ENCODE measurements at regions not wholly inside any gene's neighbourhood (a gene's known extent, or its start where the extent isn't known, plus 50 kb on each side); places are given as distances from the start of the nearest gene placed in this dataset.

- Histone ChIP-seq H3K27me3 (ENCODE audit: control insufficient read depth in 1 of 2, insufficient read depth in 2 of 2, low read length in 2 of 2) (no peaks in the 10 kb centered on the region), H3K4me1 (ENCODE audit: insufficient read depth, low read length) (no peaks in the 10 kb centered on the region), H3K36me3 (ENCODE audit: insufficient read depth, low read length) (no peaks in the 10 kb centered on the region), H3K9me3 (ENCODE audit: low read length) (no peaks in the 10 kb centered on the region), H3K9ac (ENCODE audit: low read length) (no peak overlapping the region), H3K4me3 (ENCODE audit: low read depth in 1 of 2, low read length in 2 of 2) (no peak overlapping the region), H3K27ac (ENCODE audit: low read depth, low read length) (no peak overlapping the region)
Observed at GRCh38 chr5:124841829-124842712, 95.6 kb upstream of the ZNF608 start.

- Histone ChIP-seq H3K36me3 (ENCODE audit: insufficient read depth, low read length) (no peaks in the 10 kb centered on the region), H3K27me3 (ENCODE audit: control insufficient read depth in 1 of 2, insufficient read depth in 2 of 2, low read length in 2 of 2) (no peaks in the 10 kb centered on the region), H3K9me3 (ENCODE audit: low read length) (no peaks in the 10 kb centered on the region), H3K27ac (ENCODE audit: low read depth, low read length) (no peak overlapping the region), H3K4me1 (ENCODE audit: insufficient read depth, low read length) (no peaks in the 10 kb centered on the region), H3K9ac (ENCODE audit: low read length) (no peak overlapping the region), H3K4me3 (ENCODE audit: low read depth in 1 of 2, low read length in 2 of 2) (no peak overlapping the region)
Observed at GRCh38 chr5:124842725-124843595, 96.5 kb upstream of the ZNF608 start.

DNA sequence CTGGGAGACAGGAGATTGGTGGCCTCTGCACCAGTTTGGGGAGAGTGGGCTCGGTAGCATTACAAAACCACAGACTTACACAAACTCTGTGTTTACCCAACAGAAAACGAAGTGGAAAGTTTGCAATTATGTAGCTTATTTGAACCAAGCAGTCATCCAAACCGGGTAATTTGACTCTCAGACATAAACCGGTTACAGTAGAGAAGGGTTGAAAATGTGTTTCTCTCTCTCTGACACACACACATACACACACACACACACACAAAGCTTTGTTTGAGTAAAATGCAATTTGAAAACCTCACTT, 97.1 kb upstream of the ZNF608 start:
- no peak overlapping the region for H3K4me3 ChIP-seq (ENCODE audit: low read depth in 1 of 2, low read length in 2 of 2)
- H3K9ac ChIP-seq (ENCODE audit: low read length), result no peak overlapping the region
- no peaks in the 10 kb centered on the region for H3K27me3 ChIP-seq (ENCODE audit: control insufficient read depth in 1 of 2, insufficient read depth in 2 of 2, low read length in 2 of 2)
- no peaks in the 10 kb centered on the region for H3K9me3 ChIP-seq (ENCODE audit: low read length)
- no peaks in the 10 kb centered on the region for H3K4me1 ChIP-seq (ENCODE audit: insufficient read depth, low read length)
- no peaks in the 10 kb centered on the region for H3K36me3 ChIP-seq (ENCODE audit: insufficient read depth, low read length)
- H3K27ac ChIP-seq (ENCODE audit: low read depth, low read length), result no peak overlapping the region

DNA sequence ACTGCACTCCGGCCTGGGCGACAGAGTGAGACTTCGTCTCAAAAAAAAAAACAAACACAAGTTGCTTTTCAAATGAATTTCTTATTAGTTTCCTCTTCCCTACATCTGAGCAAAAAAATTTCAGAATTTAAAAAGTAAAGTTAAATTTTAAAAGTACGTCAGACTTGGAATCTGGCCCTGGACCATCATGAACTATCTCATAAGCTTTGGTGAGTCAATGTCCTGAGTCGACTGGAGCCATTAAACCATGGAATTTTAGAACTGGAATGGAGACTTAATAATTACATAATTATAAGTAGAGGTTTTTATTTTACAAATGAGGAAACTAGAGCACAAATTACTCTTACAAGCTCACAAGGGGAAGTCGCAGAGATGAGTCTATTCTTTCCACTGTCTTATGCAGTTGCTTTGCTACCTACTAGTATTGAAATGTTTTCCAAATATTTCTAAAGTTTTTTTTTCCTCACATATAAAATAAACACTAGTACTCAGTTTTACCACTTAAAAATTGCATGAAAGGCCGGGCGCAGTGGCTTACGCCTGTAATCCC, 98.0 kb upstream of the ZNF608 start:
- H3K4me3 ChIP-seq (ENCODE audit: low read depth in 1 of 2, low read length in 2 of 2), result no peak overlapping the region
- no peaks in the 10 kb centered on the region for H3K4me1 ChIP-seq (ENCODE audit: insufficient read depth, low read length)
- no peaks in the 10 kb centered on the region for H3K27me3 ChIP-seq (ENCODE audit: control insufficient read depth in 1 of 2, insufficient read depth in 2 of 2, low read length in 2 of 2)
- H3K27ac ChIP-seq (ENCODE audit: low read depth, low read length), result no peak overlapping the region
- no peaks in the 10 kb centered on the region for H3K9me3 ChIP-seq (ENCODE audit: low read length)
- H3K36me3 ChIP-seq (ENCODE audit: insufficient read depth, low read length), result no peaks in the 10 kb centered on the region
- no peak overlapping the region for H3K9ac ChIP-seq (ENCODE audit: low read length)

- no peak overlapping the region for H3K9ac ChIP-seq (ENCODE audit: low read length)
- no peaks in the 10 kb centered on the region for H3K9me3 ChIP-seq (ENCODE audit: low read length)
- no peak overlapping the region for H3K4me3 ChIP-seq (ENCODE audit: low read depth in 1 of 2, low read length in 2 of 2)
- no peaks in the 10 kb centered on the region for H3K36me3 ChIP-seq (ENCODE audit: insufficient read depth, low read length)
- H3K4me1 ChIP-seq (ENCODE audit: insufficient read depth, low read length), result no peaks in the 10 kb centered on the region
- H3K27me3 ChIP-seq (ENCODE audit: control insufficient read depth in 1 of 2, insufficient read depth in 2 of 2, low read length in 2 of 2), result no peaks in the 10 kb centered on the region
- no peak overlapping the region for H3K27ac ChIP-seq (ENCODE audit: low read depth, low read length)
Observed at GRCh38 chr5:124847907-124848306, 101.5 kb upstream of the ZNF608 start.

GRCh38 chr5:124849774-124850173, 103.3 kb upstream of the ZNF608 start:
- no peaks in the 10 kb centered on the region for H3K36me3 ChIP-seq (ENCODE audit: insufficient read depth, low read length)
- no peak overlapping the region for H3K4me3 ChIP-seq (ENCODE audit: low read depth in 1 of 2, low read length in 2 of 2)
- no peaks in the 10 kb centered on the region for H3K4me1 ChIP-seq (ENCODE audit: insufficient read depth, low read length)
- H3K9ac ChIP-seq (ENCODE audit: low read length), result no peak overlapping the region
- no peaks in the 10 kb centered on the region for H3K27me3 ChIP-seq (ENCODE audit: control insufficient read depth in 1 of 2, insufficient read depth in 2 of 2, low read length in 2 of 2)
- H3K27ac ChIP-seq (ENCODE audit: low read depth, low read length), result no peak overlapping the region
- H3K9me3 ChIP-seq (ENCODE audit: low read length), result no peaks in the 10 kb centered on the region

GRCh38 chr5:124856726-124857125, 110.3 kb upstream of the ZNF608 start:
- no peak overlapping the region for H3K9ac ChIP-seq (ENCODE audit: low read length)
- H3K36me3 ChIP-seq (ENCODE audit: insufficient read depth, low read length), result no peaks in the 10 kb centered on the region
- no peak overlapping the region for H3K27ac ChIP-seq (ENCODE audit: low read depth, low read length)
- no peaks in the 10 kb centered on the region for H3K9me3 ChIP-seq (ENCODE audit: low read length)
- no peaks in the 10 kb centered on the region for H3K27me3 ChIP-seq (ENCODE audit: control insufficient read depth in 1 of 2, insufficient read depth in 2 of 2, low read length in 2 of 2)
- no peaks in the 10 kb centered on the region for H3K4me1 ChIP-seq (ENCODE audit: insufficient read depth, low read length)
- H3K4me3 ChIP-seq (ENCODE audit: low read depth in 1 of 2, low read length in 2 of 2), result no peak overlapping the region

DNA sequence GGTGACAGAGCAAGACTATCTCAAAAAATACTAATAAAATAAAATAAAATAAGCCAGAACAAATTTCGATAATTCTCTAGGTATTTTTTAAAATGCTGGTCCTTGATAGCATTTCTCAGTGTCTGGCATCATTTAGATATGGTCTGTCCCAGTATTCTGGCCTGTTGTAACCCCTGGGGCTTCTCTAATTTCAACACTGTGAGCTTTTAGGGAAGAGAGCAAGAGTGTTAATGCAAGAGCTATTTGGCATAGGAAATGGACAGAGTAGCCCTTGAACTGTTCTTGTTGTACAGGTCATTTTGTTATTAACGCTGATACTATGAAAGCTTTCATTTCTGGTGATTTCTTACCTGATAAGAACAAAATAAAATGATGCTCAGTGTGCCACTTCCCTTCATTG, 112.2 kb upstream of the ZNF608 start:
- Histone ChIP-seq H3K27ac (ENCODE audit: low read depth, low read length) (no peak overlapping the region), H3K4me3 (ENCODE audit: low read depth in 1 of 2, low read length in 2 of 2) (no peak overlapping the region)

DNA sequence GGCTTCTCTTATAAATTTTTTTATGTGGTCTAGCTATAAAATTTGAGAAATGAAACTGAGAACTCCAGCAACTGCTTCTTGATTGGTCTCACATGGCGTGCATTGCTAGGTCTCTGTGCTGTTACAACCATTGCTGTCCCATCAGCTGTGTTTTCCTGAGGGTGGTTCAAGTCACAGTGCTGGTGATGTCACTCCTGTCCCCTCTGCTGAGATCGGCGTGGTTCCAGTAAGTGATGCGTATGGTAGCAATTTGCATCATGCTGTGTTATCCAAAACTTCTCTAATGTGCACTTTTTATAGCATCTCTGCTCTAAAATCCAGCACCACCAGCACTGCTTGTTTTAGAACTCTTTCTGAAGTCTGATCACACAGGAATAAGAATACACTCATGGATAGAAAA, 112.6 kb upstream of the ZNF608 start:
- H3K4me3 ChIP-seq (ENCODE audit: low read depth in 1 of 2, low read length in 2 of 2), result no peak overlapping the region
- no peaks in the 10 kb centered on the region for H3K27me3 ChIP-seq (ENCODE audit: control insufficient read depth in 1 of 2, insufficient read depth in 2 of 2, low read length in 2 of 2)
- no peaks in the 10 kb centered on the region for H3K36me3 ChIP-seq (ENCODE audit: insufficient read depth, low read length)
- H3K4me1 ChIP-seq (ENCODE audit: insufficient read depth, low read length), result no peaks in the 10 kb centered on the region
- H3K9ac ChIP-seq (ENCODE audit: low read length), result no peak overlapping the region
- H3K9me3 ChIP-seq (ENCODE audit: low read length), result no peaks in the 10 kb centered on the region
- no peak overlapping the region for H3K27ac ChIP-seq (ENCODE audit: low read depth, low read length)

More for the DNA sequence above, 112.2 kb upstream of the ZNF608 start:
- Histone ChIP-seq H3K27me3 (ENCODE audit: control insufficient read depth in 1 of 2, insufficient read depth in 2 of 2, low read length in 2 of 2) (no peaks in the 10 kb centered on the region), H3K36me3 (ENCODE audit: insufficient read depth, low read length) (no peaks in the 10 kb centered on the region), H3K4me1 (ENCODE audit: insufficient read depth, low read length) (no peaks in the 10 kb centered on the region), H3K9me3 (ENCODE audit: low read length) (no peaks in the 10 kb centered on the region), H3K9ac (ENCODE audit: low read length) (no peak overlapping the region)

DNA sequence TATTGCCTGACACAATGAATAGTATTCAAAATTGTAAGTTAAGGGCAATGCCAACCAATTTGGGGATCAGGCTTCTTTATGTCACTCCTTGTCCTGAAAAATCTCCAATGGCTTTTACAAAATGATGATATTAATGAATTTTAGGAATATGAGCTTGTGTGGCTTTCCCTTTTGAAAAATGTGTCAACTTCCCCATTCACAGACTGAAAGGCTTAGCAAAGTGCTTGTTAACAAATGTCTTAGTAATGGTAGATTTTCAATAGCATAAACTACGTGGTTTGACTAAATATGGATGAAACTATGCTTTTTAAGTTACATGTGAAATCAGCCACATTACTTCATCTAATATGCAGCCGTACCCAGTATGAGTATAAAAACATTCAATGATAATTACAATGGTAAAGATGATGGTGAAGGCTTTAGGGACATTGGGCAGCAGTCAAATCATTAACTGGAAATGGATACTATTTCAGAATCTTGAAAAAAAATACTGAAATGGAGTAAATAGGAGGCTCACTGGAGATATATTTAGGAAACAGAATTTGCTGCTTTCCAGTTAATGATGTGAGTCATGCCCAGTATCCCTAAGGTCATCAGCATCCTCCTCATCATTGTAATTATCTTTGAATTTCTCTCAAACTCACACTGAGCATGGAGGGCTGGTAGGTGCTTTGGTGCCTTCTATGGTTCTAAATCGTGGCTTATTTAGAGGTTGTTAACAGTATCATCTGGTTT, 113.3 kb upstream of the ZNF608 start:
- H3K9me3 ChIP-seq (ENCODE audit: low read length), result no peaks in the 10 kb centered on the region
- no peaks in the 10 kb centered on the region for H3K4me1 ChIP-seq (ENCODE audit: insufficient read depth, low read length)
- no peak overlapping the region for H3K9ac ChIP-seq (ENCODE audit: low read length)
- no peaks in the 10 kb centered on the region for H3K36me3 ChIP-seq (ENCODE audit: insufficient read depth, low read length)
- H3K27ac ChIP-seq (ENCODE audit: low read depth, low read length), result no peak overlapping the region
- H3K27me3 ChIP-seq (ENCODE audit: control insufficient read depth in 1 of 2, insufficient read depth in 2 of 2, low read length in 2 of 2), result no peaks in the 10 kb centered on the region
- no peak overlapping the region for H3K4me3 ChIP-seq (ENCODE audit: low read depth in 1 of 2, low read length in 2 of 2)

- Histone ChIP-seq H3K9me3 (ENCODE audit: low read length) (no peaks in the 10 kb centered on the region), H3K9ac (ENCODE audit: low read length) (no peak overlapping the region), H3K4me1 (ENCODE audit: insufficient read depth, low read length) (peaks cover 2% of the 10 kb centered on the region), H3K27me3 (ENCODE audit: control insufficient read depth in 1 of 2, insufficient read depth in 2 of 2, low read length in 2 of 2) (no peaks in the 10 kb centered on the region), H3K27ac (ENCODE audit: low read depth, low read length) (no peak overlapping the region), H3K36me3 (ENCODE audit: insufficient read depth, low read length) (no peaks in the 10 kb centered on the region), H3K4me3 (ENCODE audit: low read depth in 1 of 2, low read length in 2 of 2) (no peak overlapping the region)
Observed at GRCh38 chr5:124860291-124860655, 113.8 kb upstream of the ZNF608 start.

All from muscle layer of colon (tissue), 2 donors.